KBM-7 (cell line): ENCODE measurements at regions not wholly inside any gene's neighbourhood (a gene's known extent, or its start where the extent isn't known, plus 50 kb on each side); places are given as distances from the start of the nearest gene placed in this dataset.
A peak's percentile ranks its signal among the peaks of the same experiment; 100 is the strongest.
"Not testable (repeated sequence)": the region's sequence is repeated elsewhere in the genome, so short reads cannot be mapped to it uniquely, and the experiment has no call there.

Source experiments
- DNase-seq: peaks from one replicate; pipeline ENCODE4 v3.0.0-alpha.2; 2015
- in situ Hi-C: fragments of 300-500 bp; cut with MboI; formaldehyde crosslinking; loops from 2 replicates; pipeline ENCODE4 v1.14.3; 2020; ENCODE audit warnings: low sequenced_read_pairs, low pct_unique_long_range_greater_than_20kb, mixed read lengths

DNA sequence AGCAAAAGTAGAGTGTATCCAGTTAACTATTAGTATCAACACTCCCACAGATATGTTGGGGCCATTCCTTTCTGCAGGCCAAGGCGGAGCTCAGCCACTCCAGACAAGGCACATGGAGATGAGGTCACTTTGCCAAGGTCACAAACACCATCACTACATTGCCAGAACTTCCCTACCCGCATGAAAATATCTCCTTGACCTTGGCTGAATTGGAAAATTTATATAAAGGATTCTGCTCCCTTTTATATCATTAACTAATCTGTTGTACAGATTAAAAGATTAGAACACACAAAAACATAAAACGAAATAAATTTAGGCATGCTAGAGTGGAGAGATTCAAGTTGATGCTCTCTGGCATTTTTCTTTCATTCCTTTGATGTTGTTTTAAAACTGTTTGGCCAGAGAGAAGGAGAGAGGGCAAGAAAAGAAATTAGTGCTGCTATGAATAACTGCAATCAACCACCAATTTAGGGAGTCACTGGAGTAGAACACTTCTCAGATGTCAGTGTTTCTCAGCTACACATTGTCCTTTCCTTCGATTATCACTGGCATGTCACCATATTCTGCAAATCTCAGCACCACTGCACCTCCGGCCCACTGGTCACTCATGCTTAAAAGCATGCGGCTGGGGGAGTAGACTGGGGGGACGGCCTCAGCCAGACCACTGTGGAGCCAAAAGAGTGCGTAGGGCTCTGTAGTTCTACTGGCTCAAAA is 78.7 kb upstream of the ATP1B1 start:
- no peak for DNase-seq
- in situ Hi-C loops, result no loop called here

DNA sequence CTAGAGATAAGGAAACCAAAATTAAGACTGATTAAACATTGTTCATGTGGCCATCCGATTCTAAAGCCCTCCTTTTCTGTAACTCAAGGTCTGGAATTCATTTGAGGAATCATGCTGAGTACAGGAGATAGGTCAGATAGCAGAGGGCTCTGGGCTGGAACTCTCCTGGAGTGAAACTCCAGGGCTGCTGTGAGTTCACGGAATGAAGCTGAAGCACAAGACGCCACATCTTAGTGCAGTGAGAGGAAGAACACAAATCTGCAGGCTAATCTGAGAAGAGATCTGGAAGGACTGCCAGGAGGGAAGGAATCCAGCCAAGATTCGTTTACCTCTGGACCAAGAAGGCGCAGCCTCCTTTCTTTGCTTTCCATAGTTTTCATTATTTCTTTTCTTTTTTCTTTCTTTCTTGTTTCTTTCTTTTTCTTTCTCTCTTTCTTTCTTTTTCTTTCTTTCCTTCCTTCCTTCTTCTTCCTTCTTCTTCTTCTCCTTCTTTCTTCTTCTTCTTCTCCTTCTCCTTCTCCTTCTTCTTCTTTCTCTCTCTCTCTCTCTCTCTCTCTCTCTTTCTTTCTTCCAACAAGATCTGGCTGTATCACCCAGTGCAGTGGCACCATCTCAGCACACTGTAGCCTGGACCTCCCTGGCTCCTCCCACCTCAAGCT is 74.8 kb upstream of the ATP1B1 start:
- no peak for DNase-seq
- in situ Hi-C loops, result no loop called here

DNA sequence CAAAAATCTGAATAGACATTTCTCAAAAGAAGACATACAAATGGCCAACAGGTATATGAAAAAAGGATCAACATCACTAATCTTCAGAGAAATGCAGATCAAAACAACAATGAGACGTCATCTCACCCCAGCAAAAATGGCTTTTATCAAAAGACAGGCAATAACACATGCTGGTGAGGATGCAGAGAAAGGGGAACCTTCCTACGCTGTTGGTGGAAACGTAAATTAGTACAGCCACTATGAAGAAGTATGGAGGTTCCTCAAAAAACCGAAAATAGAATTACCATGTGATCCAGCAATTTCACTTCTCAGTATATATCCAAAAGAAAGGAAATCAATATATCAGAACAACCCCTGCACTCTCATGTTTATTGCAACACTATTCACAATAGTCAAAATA is 65.1 kb upstream of the ATP1B1 start:
- in situ Hi-C loops, result no loop called here
- peak; percentile 83 for DNase-seq

DNA sequence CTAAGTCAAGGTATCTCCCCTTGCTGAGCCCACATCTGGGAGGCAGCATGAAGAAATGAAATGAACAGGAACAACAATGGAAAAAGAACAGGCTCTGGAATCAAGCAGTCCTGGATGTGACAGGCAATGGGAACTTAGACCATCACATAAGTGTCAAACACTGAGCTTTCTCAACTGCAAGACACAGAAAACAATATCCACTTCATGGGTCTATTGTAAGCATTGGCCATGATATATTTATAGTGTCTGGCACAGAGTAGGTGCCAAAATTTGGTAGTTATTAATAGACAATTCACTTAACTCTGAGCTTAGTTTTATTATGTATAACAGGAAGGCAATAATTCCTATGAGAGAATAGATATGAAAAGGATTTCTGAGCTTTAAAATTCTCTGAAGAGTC is 64.1 kb upstream of the ATP1B1 start:
- no peak for DNase-seq
- in situ Hi-C loops, result no loop called here

DNA sequence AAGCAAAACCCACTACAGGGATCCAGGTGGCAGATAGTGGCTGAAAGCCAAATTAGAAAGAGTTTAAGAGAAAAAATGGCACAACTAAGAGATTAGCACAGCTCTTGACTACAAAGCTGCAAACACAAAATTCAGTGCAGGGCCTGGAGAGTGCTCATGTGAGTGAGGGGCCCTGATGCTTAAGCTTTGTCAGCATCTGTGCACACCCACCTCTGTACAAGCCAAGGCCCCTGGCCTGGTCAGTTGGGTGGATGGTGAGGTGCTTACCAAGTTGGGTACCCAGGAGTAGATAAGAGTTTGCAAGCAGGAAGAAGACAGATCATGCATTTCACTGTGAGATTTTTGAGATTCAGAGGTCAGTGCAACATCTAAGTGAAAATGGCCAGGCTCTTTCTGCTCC is 62.7 kb upstream of the ATP1B1 start:
- DNase-seq, result no peak
- in situ Hi-C loops, result no loop called here

DNA sequence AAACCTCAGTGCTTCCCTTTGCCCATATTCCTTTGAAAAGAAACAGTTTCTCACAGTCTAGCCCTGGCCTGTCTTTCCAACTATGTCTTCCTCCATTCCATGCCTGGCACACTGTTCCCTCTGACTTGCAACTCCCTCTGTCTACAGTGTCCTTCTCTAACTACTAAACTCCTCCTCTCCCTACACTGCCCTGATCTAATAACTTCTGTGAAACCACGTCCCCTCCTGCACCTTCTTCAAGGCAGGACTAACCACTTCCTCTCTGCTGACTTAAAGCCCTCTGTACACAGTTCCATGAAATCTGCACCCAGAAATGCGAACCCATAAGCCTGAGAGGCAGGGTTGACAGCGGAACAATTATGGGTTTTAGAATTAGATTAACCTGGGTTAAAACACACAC is 62.2 kb upstream of the ATP1B1 start:
- in situ Hi-C loops, result no loop called here
- DNase-seq, result peak; percentile 94

DNA sequence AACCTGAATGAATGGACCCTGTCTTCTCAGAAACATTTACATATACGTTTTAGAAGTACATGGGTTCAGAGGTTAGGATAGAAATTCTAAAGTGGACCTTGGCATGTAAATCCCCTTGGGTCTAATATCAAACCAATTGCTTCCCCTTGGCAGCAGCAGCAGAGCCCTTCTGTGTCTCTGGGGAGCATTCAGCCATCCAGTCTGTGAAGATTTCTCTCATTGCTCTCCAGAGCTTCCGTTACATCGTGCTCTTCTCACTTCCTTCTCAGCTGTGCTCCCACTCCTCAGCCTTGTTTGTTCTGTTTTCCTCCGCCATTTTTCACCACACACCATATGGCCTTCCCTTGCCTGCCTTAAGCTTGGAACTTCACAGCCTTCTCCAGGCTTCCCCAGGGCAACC is 61.5 kb upstream of the ATP1B1 start:
- DNase-seq, result peak; percentile 69
- in situ Hi-C loops, result no loop called here

DNA sequence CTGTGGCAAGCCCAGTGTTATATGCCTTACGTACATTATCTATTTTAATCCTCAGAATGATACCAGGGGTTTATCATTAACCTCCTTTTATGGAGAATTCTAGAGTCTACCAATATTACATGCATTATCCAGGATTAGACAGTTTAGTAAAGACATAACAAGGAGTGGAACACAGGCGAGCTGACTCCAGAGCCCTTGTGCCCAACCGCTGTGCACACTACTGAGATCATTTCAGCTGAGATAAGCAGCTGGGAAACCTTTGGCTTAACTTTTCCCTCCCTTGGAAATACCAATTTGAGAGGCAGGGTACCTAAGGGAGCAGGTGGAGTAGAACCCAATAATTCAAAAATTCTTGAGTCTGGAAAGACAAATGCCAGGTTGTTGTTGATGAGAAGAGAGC is 59.8 kb upstream of the ATP1B1 start:
- no peak for DNase-seq
- in situ Hi-C loops, result no loop called here

DNA sequence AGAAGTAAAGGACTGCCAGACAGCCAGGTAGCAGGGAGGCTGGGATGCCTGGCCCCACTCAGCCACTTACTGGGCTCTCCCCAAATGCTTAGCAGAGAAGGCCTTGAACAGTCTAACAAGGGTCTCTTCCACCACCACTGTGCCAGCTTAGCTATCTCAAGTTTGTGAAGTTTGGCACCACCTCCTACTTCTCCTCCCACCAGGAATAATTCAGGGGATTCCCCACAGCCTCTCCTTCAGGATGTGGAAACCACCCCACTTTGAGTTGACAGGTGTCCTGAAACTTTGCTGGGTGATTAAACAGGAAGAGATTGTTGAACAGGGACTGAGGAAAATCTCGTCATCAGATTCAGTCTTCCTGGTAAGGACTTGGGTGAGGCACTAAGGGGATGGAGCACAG is 59.4 kb upstream of the ATP1B1 start:
- DNase-seq, result no peak
- in situ Hi-C loops, result no loop called here

DNA sequence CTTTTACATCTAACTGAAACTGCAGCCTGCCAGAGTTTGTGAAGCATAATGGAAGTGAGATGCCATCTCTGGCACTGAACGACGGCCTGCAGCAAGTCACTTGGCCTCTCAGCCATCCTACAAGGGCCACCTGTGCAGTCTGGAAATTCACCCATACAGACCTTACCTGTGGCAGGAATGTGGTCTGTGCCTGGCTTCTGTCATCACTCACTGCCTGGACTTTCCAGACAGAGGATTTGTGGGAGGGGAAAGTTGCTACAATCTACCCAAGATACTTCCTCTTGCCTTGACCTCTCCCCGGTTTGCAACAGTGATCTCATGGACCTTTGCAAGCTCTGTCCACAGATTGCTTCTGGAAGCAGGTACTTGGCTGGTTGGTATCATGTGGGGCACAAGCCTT is 58.4 kb upstream of the ATP1B1 start:
- DNase-seq, result no peak
- in situ Hi-C loops, result no loop called here

DNA sequence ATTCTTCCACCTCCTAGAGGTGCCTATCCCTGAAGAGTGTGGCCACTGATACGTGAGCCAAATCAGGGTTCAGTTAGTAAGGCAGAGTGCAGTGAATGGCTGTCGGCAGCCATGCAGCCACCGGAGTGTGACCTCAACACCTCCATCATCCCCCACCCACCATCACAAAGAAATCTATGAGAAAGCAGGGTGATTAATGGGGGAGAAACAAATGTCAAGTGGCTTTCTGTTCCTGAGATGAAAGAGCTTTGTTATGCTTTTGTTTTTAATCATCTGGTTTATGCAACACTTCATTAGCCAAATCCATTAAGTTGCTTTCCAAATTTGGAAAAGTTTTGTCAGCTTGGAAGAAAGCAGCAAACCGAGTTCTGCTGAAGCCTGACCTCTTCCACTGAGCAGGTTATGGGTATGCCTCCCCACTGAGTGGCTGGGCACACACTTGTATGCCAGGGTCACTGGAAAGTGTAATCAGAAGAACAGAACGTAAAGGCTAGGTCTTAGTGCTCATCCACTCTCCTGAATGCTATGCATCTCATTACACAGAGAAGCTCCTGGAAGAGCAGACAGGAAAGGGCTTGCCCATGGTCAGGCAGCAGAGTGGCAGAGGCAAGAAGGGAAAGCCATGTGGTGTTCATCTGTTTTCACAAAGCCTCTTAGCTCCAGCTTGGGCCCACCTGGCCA is 57.1 kb upstream of the ATP1B1 start:
- DNase-seq, result no peak
- in situ Hi-C loops, result no loop called here

DNA sequence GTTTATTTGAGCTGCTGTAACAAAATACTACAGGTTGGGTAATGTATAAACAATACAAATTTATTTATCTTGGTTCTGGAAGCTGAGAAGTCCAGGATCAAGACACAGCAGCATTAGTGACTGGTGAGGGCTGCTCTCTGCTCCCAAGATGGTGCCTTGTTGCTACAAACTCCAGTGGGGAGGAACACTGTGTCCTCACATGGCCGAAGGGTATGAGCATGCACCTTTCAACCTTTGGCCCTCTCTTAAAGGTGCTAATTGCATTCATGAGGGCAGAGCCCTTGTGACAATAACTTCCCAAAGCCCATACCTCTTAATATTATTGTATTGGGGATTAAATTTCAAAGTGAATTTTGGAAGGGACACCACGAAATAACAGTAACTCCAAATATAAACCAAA is 55.3 kb upstream of the ATP1B1 start:
- no peak for DNase-seq
- in situ Hi-C loops, result no loop called here

DNA sequence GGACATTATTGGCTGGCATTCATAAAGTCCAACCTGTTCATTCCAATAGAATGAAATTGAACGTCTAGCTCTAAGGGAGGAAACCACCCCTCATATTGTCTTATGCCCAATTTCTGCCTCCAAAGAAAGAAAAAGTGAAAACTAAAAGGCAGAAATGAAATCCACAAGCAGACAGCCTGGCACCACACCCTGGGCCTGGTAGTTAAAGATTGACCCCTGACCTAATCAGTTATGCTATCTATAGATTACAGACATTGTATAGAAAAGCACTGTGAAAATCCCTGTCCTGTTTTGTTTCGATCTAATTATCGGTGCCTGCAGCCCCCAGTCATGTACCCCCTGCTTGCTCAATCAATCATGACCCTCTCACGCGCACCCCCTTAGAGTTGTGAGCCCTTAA is 54.3 kb upstream of the ATP1B1 start:
- DNase-seq, in situ Hi-C loops: not testable (repeated sequence)

DNA sequence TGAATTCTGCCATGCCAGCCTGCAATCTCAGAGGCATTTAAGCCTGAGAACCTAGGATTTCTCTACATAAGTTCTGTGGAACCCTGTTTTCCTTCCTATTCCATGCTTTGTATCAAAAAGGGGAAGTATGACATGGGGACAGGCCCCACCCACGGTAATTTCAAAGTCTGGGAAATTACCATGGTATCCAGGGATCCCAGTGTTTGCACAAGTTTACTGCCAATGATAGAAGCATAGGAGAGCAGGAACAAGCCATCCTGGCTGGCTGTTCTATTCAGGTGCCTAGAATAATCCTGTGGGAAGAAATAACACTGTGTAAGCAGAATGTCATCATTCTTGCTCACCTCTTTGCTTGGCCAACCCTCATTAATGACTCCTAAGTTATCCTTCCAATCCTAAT is 53.8 kb upstream of the ATP1B1 start:
- in situ Hi-C loops, result no loop called here
- peak; percentile 42 for DNase-seq

DNA sequence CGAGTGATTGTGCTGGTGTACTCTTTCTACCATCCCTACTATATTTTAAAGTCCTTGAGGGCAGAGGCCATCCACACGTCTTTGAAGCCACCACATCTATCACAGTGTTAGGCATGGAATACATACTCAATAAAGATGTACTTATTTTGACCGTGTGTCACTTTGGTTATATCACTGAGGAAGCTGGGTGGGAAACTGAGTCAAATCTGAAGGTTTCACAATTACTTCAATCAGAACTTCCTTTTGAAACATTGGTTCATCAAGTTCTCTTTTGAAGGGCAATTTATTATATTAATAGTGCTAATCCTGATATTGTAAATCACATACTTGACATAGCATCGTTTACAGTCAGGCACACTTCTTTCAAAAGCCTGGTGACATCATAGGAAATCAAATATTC is 53.3 kb upstream of the ATP1B1 start:
- in situ Hi-C loops, result no loop called here
- no peak for DNase-seq
